ENCODE measurements at regions not wholly inside any gene's neighbourhood (a gene's known extent, or its start where the extent isn't known, plus 50 kb on each side); places are given as distances from the start of the nearest gene placed in this dataset.

- intact Hi-C loops (cut with DNase I; ENCODE audit: low total_unique reads) = no loop called here
- 65 to 80% (median 75%) methylated on average over 2 of the region's 2 CpGs for WGBS, 5 donors
- no peak for TF ChIP-seq POLR2A (IDR thresholded peaks at IDR 0.05)
- no peak for TF ChIP-seq POLR2AphosphoS5 (IDR thresholded peaks at IDR 0.05)
- no peak for TF ChIP-seq EP300 (IDR thresholded peaks at IDR 0.05)
- TF ChIP-seq CTCF (IDR thresholded peaks at IDR 0.05) = no peak
- no peak overlapping the region for H3K4me3 ChIP-seq
- no peak for DNase-seq
- H3K27me3 ChIP-seq = no peaks in the 10 kb centered on the region
- H3K27ac ChIP-seq = no peak overlapping the region
- H3K36me3 ChIP-seq = no peaks in the 10 kb centered on the region
- no peaks in the 10 kb centered on the region for H3K4me1 ChIP-seq
- H3K9me3 ChIP-seq = no peaks in the 10 kb centered on the region
Measured at GRCh38 chr11:104813532-104813931, 84.7 kb downstream of the CASP12 start.

- WGBS, 5 donors = 72 to 79% (median 76%) methylated on average over 8 of the region's 8 CpGs
- H3K4me3 ChIP-seq = no peak overlapping the region
- H3K36me3 ChIP-seq = no peaks in the 10 kb centered on the region
- DNase-seq = peak in 1 of 2 donors; percentile 35
- H3K27ac ChIP-seq = no peak overlapping the region
- H3K9me3 ChIP-seq = no peaks in the 10 kb centered on the region
- H3K27me3 ChIP-seq = no peaks in the 10 kb centered on the region
- TF ChIP-seq POLR2A (IDR thresholded peaks at IDR 0.05) (no peak), POLR2AphosphoS5 (IDR thresholded peaks at IDR 0.05) (no peak)
- intact Hi-C loops (cut with DNase I; ENCODE audit: low total_unique reads) = no loop called here
- no peaks in the 10 kb centered on the region for H3K4me1 ChIP-seq
Measured at GRCh38 chr11:104812103-104812788, 86.0 kb downstream of the CASP12 start.

- H3K9me3 ChIP-seq = no peaks in the 10 kb centered on the region
- H3K4me1 ChIP-seq = peaks cover 0 to 5% (median 1%) of the 10 kb centered on the region in 4 donors
- no peak overlapping the region for H3K27ac ChIP-seq
- intact Hi-C loops (cut with DNase I; ENCODE audit: low total_unique reads) = no loop called here
- H3K36me3 ChIP-seq = no peaks in the 10 kb centered on the region
- no peak overlapping the region for H3K4me3 ChIP-seq
- no peaks in the 10 kb centered on the region for H3K27me3 ChIP-seq
- 52 to 71% (median 64%) methylated on average over 2 of the region's 2 CpGs for WGBS, 5 donors
- no peak for DNase-seq
- TF ChIP-seq CTCF (IDR thresholded peaks at IDR 0.05) = no peak
- TF ChIP-seq POLR2A (IDR thresholded peaks at IDR 0.05) = no peak
- no peak for TF ChIP-seq POLR2AphosphoS5 (IDR thresholded peaks at IDR 0.05)
- TF ChIP-seq EP300 (IDR thresholded peaks at IDR 0.05) = no peak
Measured at GRCh38 chr11:104803776-104804175, 94.5 kb downstream of the CASP12 start.

GRCh38 chr11:104799251-104799650 is 99.0 kb downstream of the CASP12 start:
- no peaks in the 10 kb centered on the region for H3K36me3 ChIP-seq
- WGBS, 5 donors = 90 to 97% (median 94%) methylated on average over 1 of the region's 1 CpG
- TF ChIP-seq POLR2AphosphoS5 (IDR thresholded peaks at IDR 0.05) (no peak), POLR2A (IDR thresholded peaks at IDR 0.05) (no peak), EP300 (IDR thresholded peaks at IDR 0.05) (no peak), CTCF (IDR thresholded peaks at IDR 0.05) (no peak)
- H3K4me3 ChIP-seq = no peak overlapping the region
- intact Hi-C loops (cut with DNase I; ENCODE audit: low total_unique reads) = no loop called here
- H3K27ac ChIP-seq = no peak overlapping the region
- peaks cover 0 to 8% (median 3%) of the 10 kb centered on the region in 4 donors for H3K4me1 ChIP-seq
- DNase-seq = no peak
- H3K27me3 ChIP-seq = no peaks in the 10 kb centered on the region
- peaks cover 0 to 3% (median 1%) of the 10 kb centered on the region in 4 donors for H3K9me3 ChIP-seq

- Histone ChIP-seq H3K27ac (no peak overlapping the region), H3K9me3 (peaks cover 0 to 3% (median 1%) of the 10 kb centered on the region in 4 donors), H3K4me3 (peak overlapping the region in 2 of 4 donors; percentile 3 to 15), H3K36me3 (no peaks in the 10 kb centered on the region), H3K27me3 (no peaks in the 10 kb centered on the region), H3K4me1 (peaks cover 0 to 8% (median 3%) of the 10 kb centered on the region in 4 donors)
- intact Hi-C loops (cut with DNase I; ENCODE audit: low total_unique reads) = no loop called here
- no peak for DNase-seq
- TF ChIP-seq CTCF (IDR thresholded peaks at IDR 0.05) (no peak), POLR2A (IDR thresholded peaks at IDR 0.05) (no peak), EP300 (IDR thresholded peaks at IDR 0.05) (no peak), POLR2AphosphoS5 (IDR thresholded peaks at IDR 0.05) (no peak)
- 11 to 21% (median 13%) methylated on average over 1 of the region's 1 CpG for WGBS, 5 donors
Measured at GRCh38 chr11:104798789-104799188, 99.5 kb downstream of the CASP12 start.

Measured in stomach (tissue), 8 donors.